HK-2 (cell line): ENCODE measurements at regions not wholly inside any gene's neighbourhood (a gene's known extent, or its start where the extent isn't known, plus 50 kb on each side); places are given as distances from the start of the nearest gene placed in this dataset.
"Not testable (repeated sequence)": the region's sequence is repeated elsewhere in the genome, so short reads cannot be mapped to it uniquely, and the experiment has no call there.

Experiments
- DNase-seq: peaks from one replicate; pipeline ENCODE4 v3.0.0-alpha.2; 2018; ENCODE audit not compliant: unreplicated experiment

DNA sequence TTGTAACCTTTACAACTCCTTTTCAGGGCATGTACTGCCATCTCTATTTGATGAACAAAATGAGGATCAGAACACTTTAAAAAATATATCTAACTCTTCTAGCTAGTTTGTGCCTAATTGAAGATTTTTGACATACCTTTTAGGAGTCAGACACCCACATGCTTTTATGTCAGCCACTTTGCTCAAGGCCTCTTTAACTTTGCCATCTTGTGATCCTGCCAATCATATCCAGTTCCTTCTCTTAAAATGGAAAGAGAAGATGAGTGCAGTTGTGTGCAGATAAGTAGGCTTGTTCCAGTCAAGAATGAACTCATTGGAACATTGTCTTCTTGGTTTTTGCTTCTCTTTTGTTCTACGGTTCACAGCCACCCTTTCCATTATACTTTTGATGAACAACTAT, 425.6 kb upstream of the TNC start:
- DNase-seq, result no peak

- DNase-seq, result no peak
Measured at GRCh38 chr9:115548609-115549260, 430.8 kb upstream of the TNC start.

DNA sequence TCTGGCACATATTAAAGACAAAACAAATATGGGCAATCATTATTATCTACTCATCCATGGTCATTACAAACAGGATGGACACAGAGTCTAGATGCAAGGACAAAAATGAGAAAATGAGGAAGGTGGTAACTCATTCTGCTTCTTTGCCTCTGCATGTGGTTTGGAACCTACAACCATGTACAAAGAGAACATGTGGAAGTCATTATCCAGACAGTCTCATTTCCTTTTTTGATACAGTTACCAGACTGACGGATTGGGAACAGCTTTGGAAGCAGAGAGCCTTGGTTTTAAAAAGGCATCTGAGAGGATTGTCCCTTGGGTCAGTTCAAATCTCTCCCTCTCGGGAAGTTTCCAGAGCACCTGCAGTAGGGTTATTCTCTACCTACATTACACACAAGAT, 433.4 kb upstream of the TNC start:
- DNase-seq, result no peak

DNA sequence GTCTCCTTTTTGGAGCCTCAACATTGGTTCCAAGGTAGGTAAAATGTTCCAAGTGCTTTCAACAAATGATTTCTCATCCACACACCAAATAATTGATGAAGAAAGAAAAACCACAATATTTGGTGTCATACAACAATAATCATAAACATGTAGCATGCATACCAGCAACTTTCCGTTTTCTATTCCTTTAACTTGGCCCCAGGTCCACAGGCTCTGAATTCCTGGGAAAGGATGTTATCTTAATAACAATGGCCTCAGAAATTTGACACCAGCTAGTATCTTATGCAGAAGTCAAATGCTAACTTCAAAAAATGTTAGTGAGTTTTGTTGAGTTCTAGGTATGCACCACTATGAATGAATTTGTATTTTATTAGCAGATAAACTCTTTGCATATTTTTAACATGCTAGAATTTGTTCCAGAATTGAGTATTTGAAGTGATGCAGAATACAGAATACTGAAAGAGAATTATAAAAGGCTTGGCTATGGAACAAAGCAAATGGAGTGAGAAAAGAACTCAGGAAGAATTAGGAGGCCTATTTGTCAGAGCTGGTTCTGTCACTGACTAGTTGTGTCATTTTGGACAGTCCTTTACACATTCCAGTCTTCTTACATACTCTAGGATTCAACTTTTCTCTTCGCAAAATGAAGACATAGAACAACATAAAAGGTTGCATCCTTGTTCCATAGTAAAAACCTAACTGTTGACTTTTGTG, 435.3 kb upstream of the TNC start:
- DNase-seq, result no peak

GRCh38 chr9:115556432-115556831, 438.5 kb upstream of the TNC start:
- DNase-seq, result no peak

- DNase-seq, result no peak
Measured at GRCh38 chr9:115575147-115575546, 457.2 kb upstream of the TNC start.

DNA sequence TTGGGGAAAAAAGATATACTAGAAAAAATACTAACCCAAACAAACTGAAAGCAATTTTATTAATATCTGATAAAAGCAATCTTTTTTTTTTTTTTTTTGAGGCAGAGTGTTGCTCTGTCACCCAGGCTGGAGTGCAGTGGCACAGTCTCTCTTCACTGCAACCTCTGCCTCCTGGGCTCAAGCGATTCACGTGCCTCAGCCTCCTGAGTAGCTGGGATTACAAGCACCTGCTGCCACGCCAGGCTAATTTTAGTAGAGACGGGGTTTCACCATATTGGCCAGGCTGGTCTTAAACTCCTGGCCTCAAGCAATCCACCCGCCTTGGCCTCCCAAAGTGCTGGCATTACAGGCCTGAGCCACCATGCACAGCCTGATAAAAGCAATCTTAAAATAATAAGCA, 467.5 kb upstream of the TNC start:
- DNase-seq, result not testable (repeated sequence)

- DNase-seq, result no peak
Measured at GRCh38 chr9:115587310-115587709, 469.4 kb upstream of the TNC start.

DNA sequence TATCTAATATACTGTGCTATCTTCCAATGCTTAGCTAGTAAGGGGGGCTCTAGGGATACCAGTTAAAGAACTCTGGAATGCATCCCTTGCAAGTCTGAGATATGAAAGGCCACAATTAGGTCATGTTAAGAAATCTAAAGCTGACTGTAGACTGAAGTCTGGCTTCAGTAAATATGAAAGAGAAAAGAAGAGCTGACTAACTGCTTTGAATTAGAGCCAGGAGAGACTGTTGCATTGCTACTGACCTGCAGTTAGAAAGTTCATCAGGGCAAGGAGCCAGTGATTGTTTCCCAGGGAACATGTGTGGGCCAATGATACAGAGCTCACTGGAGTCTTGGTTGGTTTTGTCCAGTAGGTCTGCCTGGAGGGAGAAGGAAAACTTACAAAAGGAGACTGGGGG, 472.1 kb upstream of the TNC start:
- no peak for DNase-seq

GRCh38 chr9:115591584-115591984, 473.6 kb upstream of the TNC start:
- peak; percentile 73 for DNase-seq

DNA sequence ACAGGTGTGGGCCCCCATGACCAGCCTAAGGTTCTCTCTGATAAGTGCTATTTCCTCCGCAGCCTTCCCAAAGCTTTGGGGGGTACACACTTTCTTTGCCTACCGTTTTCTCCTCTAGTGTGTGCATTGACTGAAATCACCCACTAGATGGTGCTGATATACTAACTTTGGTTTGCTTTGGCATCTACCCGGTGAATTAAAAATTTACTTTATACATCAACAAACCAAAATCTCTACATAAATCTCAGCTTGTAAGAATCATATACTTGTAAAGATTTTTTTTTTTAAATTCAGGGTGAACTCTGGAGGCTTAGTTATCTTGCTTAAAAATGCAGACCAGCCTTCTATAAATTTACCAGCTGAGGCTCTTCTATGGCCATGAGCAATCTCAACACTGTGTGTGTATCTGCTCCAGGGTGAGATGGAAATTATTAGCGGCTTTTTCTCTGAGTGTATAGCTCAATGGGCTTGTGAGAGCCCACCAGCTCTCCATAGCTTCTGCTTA, 475.7 kb upstream of the TNC start:
- DNase-seq, result no peak

- DNase-seq, result no peak
Measured at GRCh38 chr9:115594557-115594956, 476.6 kb upstream of the TNC start.

DNA sequence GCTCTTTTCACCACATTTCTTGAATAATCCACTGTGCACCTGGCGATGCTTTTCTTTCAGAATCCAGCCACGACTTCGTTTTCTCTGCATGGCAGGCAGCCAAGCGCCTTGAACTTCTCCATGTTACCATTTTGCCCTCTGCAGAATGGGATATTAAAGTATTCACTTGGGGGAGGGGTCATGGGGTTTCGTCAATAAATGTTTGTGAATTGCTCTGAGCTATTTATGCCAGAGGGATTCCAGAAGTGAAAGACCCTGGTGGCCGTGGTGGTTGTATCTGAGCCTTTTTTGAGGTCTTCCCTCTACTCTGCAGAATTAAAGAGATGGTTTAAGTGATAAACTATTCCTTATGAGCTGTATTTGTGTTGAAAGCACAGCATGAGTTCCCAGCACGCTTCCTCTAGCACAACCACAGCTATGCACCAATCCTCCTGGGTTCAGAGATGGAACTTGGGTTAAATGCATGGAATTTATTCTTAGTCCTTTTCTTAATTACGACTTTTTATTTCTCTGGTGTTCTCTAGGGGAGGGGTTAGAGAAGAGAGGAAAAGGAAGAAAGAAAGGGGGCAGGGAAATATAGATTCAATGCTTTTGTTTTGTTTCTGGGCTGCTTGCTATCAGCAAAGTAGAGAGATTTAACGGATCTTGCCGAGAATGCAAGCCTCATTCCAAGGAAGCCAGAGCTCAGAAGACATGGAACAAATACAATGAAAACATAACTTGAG, 478.2 kb upstream of the TNC start:
- no peak for DNase-seq

- DNase-seq, result no peak
Measured at GRCh38 chr9:115596746-115597080, 478.8 kb upstream of the TNC start.

DNA sequence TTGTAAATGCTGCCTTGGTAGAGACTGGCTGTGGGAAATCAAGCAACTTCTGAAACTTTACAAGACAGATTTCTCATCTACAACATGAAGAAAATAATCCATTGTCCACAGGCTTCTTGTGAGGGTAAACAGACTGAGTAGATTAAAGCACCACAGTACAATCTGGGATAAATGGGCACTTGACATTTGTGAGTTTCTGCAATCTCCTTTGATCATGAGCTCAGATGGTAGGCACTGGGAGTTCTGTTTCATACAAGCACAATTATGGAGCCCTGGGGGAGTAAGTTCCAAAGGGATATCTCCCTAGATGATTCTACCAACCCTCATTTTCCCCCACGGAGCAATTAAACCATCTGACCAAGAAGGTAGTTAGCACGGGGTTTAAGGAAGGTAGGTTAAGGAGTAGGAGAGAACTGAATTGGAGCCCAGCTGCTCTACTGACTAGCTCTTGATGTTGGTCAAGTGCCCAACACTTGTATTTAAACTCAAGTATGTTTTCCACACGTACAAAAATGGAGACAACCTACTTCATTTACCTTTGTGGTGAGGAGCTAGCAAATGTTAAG, 479.5 kb upstream of the TNC start:
- no peak for DNase-seq

DNA sequence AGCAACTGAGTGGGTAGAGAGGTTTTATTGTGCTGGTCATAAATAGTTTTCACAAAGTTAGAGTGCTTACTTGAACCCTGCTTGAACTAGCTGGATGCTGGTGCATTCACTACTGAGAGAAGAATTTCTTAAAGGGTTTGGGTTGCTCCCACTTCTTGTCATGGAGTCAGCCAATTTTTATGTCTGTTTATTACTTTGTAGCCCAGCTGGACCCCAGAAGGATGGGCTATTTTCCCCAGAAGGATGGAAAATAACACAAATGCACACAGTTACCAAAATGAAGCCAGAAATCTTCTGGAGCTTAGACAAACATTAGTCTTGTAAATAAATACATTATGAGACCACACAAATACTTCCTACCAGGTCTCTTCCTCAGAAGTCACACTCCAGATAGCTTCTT, 480.8 kb upstream of the TNC start:
- DNase-seq, result no peak

GRCh38 chr9:115599898-115600297, 481.9 kb upstream of the TNC start:
- no peak for DNase-seq

DNA sequence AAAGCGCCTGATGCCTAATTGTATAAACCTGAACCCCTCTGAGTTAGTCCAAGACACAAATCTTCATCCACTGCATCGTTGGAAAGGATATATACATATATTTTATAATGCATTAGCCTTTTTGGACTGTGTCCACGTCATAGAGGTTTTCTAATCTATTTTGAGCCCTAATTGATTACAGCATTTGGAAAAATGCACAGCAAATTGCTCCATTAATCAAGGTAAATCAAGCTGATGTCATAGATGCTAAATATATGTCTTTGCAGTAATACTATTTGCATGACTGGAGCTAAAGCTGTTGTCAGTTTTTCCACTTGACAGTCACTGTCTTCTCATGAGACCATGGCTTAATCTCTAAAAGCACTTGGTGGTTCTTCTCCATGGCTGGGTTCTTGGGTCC, 483.5 kb upstream of the TNC start:
- DNase-seq, result no peak

DNA sequence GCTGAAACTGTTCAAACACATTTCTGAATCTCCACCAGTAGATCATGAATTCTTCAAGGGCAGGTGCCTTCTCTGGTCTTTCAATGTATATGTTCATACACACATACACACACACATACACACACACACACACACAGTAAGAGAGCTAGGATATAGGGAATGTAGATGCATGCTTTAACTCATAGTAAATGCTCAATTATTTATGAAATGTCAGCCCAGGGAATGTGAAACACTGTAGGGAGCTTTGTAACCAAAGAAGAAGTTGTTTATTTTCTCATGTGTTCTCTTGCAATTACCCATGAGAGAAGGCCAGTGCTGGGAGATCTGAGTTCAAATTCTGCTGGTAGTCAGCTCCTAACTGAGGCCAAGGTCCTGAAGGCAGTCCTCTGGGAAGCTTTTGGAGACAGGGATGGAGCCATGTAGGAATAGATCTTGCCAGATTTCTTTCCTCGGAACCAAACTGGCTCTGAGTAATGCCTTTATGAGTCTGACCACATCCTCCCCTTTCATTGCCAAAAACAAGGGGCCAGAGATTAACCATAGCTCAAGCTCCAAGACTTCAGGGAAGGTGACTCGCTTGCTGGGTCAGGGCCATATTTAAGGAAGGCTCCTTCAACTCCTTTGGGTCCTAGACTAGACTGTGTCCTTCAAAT, 487.0 kb upstream of the TNC start:
- DNase-seq, result peak; percentile 31

DNA sequence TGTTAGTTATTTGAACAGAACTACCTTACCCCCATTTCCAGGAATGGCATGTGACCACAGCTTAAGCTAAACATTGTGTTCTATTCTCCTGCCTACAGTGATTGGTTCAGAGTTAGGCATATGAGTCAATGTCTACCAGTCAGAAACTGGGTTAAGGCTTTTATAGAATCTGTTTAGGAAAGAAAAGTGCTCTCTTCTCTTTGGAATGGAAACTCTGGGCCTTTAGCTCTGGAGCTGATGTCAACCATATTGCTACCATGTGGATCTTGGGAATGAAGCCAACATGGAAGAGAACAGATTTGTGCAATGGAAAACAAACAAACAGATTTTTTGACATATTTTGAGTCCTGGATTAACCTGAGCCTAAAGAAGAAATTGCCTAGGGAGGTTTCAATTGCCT, 488.9 kb upstream of the TNC start:
- DNase-seq, result no peak

- no peak for DNase-seq
Measured at GRCh38 chr9:115614326-115614999, 496.5 kb upstream of the TNC start.

GRCh38 chr9:115615000-115615401, 497.0 kb upstream of the TNC start:
- no peak for DNase-seq
